Cardiac septum (tissue), 1 donor: ENCODE measurements at regions not wholly inside any gene's neighbourhood (a gene's known extent, or its start where the extent isn't known, plus 50 kb on each side); places are given as distances from the start of the nearest gene placed in this dataset.
"Not testable (repeated sequence)": the region's sequence is repeated elsewhere in the genome, so short reads cannot be mapped to it uniquely, and the experiment has no call there.

Source experiments
- DNase-seq: peaks from one replicate; pipeline ENCODE4 v3.0.0-alpha.2; 2020; ENCODE audit warnings: low spot score
- intact Hi-C: fragments of 100-400 bp; cut with DNase I; formaldehyde crosslinking; loops from one replicate; pipeline ENCODE4 v1.14.0; 2022
- donor health status: DM: no; HTN: no; CAD: no.

DNA sequence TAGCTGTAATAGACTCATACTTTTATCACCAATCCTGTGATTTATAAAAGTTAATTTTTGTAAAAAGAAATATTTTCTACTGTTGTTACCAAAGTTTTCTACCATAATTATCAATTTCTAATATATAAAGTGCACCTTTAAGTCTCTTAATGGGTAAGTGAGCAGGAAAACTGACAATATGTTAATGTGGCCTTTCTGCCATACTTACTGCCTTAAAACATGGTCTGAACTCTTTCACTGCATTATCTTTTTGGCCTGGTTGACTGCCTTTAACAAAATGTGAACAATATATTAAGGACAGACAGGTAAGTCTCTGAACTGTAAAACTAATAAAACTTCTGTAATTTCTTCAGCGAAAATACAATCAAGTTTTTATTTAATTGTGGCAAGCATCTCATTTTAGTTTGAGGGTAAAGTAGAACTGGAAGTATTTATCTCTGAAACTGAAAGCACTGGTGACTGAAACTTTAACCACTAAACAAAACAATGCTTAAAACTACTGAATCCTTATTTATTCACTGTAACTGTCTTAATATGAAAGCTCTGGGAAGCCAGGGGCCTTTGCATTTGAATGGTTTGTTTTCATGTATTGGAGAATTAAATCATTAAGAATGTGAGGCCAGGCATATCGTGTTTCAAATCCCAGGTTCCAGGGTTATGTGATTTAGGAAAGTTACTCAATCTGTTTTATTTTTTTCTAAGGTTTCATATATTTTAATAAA lies 948.8 kb upstream of the POT1 start:
- DNase-seq: no peak
- intact Hi-C loops: no loop called here

GRCh38 chr7:125877246-125877645 lies 947.6 kb upstream of the POT1 start:
- no peak for DNase-seq
- intact Hi-C loops: no loop called here

DNA sequence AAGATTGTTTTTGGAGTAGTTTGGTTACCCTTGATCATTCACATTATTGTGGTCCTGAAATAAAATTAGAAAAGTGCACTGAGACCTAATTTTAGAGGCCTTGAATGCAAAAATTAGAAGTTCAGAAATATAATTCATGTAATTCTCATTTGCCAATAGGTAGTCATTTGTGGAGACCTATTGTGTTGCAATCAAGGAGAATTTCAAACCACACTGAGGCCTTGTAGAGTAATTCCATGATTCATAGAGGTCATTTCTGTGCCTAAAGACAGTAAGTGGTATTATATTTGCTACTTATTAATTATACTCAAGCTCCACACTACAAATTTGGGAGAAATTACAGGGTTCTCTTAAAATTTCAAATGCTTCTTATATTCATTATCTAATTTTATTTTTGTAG lies 946.8 kb upstream of the POT1 start:
- intact Hi-C loops: no loop called here
- no peak for DNase-seq

DNA sequence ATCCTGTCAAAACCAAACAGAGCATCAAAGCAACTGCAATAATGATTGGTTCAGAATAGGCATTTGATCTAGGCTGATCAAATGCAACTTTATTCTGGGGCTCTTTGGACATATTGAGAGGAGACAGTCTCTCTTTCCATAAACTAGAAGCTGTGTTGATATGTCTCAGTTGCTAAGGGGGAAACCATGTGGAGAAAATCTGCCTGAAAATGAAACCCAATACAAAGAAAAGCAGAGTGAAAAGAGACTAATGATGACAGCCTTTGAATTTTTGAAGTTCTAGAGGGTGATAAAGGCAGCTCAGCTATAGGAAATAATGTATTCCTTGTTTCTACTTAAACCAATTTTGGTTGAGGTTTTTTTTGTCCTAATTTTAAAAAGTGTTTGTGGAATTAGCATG lies 941.8 kb upstream of the POT1 start:
- no peak for DNase-seq
- intact Hi-C loops: no loop called here

DNA sequence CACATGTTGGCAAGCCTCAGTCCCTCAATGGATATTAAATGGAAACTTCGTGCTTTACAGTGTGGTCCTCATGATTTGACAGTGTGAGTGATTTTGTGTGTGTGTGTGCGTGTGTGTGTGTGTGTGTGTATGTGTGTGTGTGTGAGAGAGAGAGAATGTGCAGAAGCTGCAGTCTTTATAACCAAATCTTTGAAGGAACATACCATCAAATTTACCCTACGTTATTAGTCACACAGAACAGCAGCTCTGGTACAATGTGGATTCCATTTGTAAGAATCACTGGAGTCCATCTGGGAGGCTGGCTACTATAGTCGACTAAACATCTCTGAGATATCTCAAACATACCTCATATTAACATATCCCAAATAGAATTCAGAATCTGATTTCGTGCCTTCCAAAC lies 928.0 kb upstream of the POT1 start:
- no peak for DNase-seq
- intact Hi-C loops: no loop called here

- intact Hi-C loops: no loop called here
- no peak for DNase-seq
Measured at GRCh38 chr7:125848157-125848556, 918.5 kb upstream of the POT1 start.

GRCh38 chr7:125847692-125848091 lies 918.1 kb upstream of the POT1 start:
- intact Hi-C loops: no loop called here
- no peak for DNase-seq

DNA sequence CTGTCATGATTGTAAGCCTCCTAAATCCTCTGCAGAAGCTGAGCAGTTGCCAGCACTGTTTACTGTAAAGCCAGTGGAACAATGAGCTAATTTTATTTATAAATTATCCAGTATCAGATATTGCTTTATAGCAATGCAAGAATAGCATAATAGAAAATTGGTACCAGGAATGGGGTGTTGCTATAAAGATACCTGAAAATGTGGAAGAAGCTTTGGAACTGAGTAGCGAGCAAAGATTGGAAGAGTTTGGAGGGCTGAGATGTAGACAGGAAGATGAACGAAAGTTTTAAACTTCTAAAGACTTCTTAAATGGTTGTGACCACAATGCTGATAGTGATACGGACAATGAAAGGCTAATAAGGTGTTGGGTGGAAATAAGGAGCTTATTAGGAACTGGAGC lies 917.4 kb upstream of the POT1 start:
- intact Hi-C loops: no loop called here
- DNase-seq: no peak

GRCh38 chr7:125845686-125846085 lies 916.1 kb upstream of the POT1 start:
- DNase-seq: no peak
- intact Hi-C loops: no loop called here

DNA sequence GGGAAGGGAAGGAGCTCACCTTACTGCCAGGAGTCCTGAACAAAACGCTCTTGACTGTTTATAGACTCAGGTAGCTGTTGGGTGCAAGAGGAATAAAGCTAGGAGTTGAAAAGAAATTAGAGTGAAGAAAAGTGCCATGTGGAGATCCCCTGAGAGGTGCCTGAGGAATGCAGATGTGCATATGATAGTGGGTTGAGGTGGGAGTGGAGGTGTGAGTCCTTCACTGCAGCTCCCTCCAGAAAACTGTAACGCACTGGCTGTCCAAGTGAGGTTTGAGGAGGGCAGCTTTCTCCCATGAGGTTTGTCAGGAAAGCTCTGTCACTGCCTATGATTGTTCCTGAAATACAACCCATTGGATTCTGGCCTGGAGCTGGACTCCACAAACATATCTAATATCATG lies 904.8 kb upstream of the POT1 start:
- intact Hi-C loops: no loop called here
- DNase-seq: no peak

- no peak for DNase-seq
- intact Hi-C loops: no loop called here
Measured at GRCh38 chr7:125833839-125834238, 904.2 kb upstream of the POT1 start.

- intact Hi-C loops: no loop called here
- DNase-seq: no peak
Measured at GRCh38 chr7:125830743-125831142, 901.1 kb upstream of the POT1 start.

DNA sequence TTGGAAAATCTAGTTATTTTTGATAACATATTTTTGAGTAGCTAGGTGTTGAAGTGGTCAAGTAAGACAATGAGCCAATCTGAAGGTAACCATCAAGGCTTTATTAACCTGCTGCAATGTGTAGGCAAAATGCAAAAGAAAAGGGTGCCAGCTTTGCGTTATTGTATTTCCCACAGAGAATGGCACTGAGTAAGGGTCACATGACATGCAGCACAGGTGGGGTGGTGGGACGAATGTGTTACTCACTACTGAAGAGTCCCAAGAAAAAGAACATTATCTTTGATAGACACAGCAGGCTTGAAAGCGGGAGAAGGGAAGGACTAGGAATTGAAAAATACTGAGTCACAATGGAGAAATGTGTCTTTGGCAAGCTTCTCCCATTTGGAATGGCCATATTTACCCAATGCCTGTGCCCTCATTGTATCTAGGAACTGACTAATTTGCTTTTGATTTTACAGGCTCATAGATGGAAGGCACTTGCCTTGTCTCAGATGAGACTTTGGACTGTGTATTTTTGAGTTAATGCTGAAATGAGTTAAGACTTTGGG lies 898.6 kb upstream of the POT1 start:
- no peak for DNase-seq
- intact Hi-C loops: no loop called here

DNA sequence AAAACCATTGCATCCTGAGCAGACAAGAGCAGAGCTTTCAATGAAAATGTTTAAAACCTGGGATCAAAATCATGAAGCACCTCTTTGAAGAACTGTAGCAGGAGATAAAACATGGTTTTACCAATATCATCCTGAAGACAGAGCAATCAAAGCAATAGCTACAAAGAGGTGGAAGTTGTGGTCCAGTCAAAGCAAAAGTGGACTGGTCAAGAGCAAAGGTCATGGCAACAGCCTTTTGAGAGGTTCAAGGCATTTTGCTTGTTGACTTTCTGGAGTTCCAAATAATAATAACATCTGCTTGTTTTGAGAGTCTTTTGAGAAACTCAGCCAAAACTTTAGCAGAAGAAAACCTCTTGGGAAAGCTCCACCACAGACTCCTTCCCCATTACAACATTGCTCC lies 893.9 kb upstream of the POT1 start:
- intact Hi-C loops: no loop called here
- DNase-seq: no peak

DNA sequence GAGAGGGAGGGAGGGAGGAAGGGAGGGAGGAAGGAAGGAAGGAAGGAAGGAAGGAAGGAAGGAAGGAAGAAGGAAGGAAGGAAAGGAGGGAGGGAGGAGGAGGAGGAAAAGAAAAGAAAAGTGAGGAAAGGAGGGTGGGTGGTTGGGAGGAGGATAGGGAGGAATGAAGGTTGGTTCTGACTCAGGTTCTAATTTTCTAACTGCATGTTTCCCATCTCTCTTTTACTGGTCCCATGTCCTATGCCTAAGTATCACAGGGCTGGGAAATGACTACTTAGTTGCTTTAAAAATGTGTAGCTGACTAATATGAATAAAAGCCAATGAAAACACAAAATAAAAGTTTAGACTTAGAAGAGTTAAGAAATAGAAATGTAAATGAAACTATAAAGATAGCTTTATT lies 890.9 kb upstream of the POT1 start:
- intact Hi-C loops: no loop called here
- no peak for DNase-seq

- intact Hi-C loops: no loop called here
- DNase-seq: no peak
Measured at GRCh38 chr7:125814100-125814499, 884.5 kb upstream of the POT1 start.

DNA sequence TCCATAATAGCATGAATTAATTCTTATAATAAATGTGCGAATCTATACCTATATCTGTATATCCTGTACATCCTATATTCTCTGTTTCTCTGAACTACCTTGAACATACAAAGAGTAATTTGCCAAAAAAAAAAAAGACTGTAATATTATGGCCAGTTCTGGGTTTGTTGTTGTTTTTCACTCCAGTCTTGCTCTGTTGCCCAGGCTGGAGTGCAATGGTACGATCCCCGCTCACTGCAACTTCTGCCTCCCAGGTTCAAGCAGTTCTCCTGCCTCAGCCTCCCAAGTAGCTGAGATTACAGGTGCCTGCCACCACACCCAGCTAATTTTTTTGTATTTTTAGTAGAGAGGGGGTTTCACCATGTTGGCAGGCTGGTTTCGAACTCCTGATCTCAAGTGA lies 876.9 kb upstream of the POT1 start:
- DNase-seq, intact Hi-C loops: not testable (repeated sequence)

- intact Hi-C loops: no loop called here
- DNase-seq: no peak
Measured at GRCh38 chr7:125804273-125804672, 874.6 kb upstream of the POT1 start.

GRCh38 chr7:125780153-125780552 lies 850.5 kb upstream of the POT1 start:
- intact Hi-C loops: no loop called here
- no peak for DNase-seq

GRCh38 chr7:125775317-125775716 lies 845.7 kb upstream of the POT1 start:
- intact Hi-C loops: no loop called here
- DNase-seq: no peak

DNA sequence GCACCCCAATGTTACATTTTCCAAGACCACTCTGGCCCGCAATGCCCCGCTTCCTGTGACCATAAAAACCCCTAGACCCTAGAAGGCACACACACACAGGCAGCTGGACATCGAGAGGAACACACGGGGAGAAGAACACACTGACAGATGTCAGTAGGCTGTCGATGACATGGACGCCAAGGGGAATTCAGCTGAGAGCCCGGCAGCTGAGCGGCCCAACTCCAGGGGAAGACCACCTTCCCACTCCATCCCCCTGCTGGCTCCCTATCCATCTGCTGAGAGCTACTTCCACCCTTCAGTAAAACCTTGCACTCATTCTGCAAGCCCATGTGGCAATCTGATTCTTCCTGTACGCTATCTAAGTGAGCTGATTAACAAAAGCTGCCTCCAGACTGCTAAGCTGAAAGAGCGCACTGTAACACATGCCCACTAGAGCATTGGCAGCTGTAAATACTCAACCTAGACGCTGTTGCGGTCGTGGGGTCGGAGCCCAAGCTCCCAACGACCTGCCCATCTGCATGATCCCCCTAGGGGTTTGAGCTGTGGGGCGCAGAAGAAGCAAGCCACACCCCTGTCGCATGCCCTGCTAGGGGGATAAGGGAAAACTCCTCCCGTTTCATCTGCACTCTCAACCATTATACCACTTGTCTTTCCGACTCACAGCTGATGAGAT lies 843.6 kb upstream of the POT1 start:
- intact Hi-C loops: no loop called here
- no peak for DNase-seq
